CD8-positive, alpha-beta memory T cell (primary cell): ENCODE measurements at regions not wholly inside any gene's neighbourhood (a gene's known extent, or its start where the extent isn't known, plus 50 kb on each side); places are given as distances from the start of the nearest gene placed in this dataset.

ENCODE experiments used
- CTCF ChIA-PET: fragments of 350-600 bp; sonication (Branson Sonifier 250); formaldehyde crosslinking; loops from one replicate; lab custom pipeline; 2021; ENCODE audit warnings: antibody characterized with exemption; lab: Charles Lee
- POLR2A ChIA-PET: fragments of 350-600 bp; sonication (Branson Sonifier 250); formaldehyde crosslinking; loops from one replicate; lab custom pipeline; 2021; ENCODE audit warnings: antibody characterized with exemption; lab: Charles Lee
- DNase-seq, 5 donors: peaks; one replicate each; pipeline versions ENCODE4 v3.0.0 to v3.0.0-alpha.2; 2020 to 2022; ENCODE audit warnings: mixed read lengths in 1 of 5
- H3K27ac ChIP-seq: one replicate; pipeline ENCODE4 v1.7.0; 2013; ENCODE audit warnings: low read depth, mild to moderate bottlenecking, low read length, moderate library complexity
- H3K27me3 ChIP-seq: 2 replicates; pipeline ENCODE4 v1.7.0; 2013; ENCODE audit warnings: low read length, mild to moderate bottlenecking; ENCODE audit not compliant: insufficient read depth, poor library complexity, severe bottlenecking
- H3K36me3 ChIP-seq: 2 replicates; pipeline ENCODE4 v1.7.0; 2013; ENCODE audit warnings: mild to moderate bottlenecking, low read length, moderate library complexity; ENCODE audit not compliant: insufficient read depth
- H3K4me1 ChIP-seq: 2 replicates; pipeline ENCODE4 v1.7.0; 2013; ENCODE audit warnings: mild to moderate bottlenecking, low read length, moderate library complexity; ENCODE audit not compliant: insufficient read depth
- H3K4me3 ChIP-seq: 2 replicates; pipeline ENCODE4 v1.7.0; 2013; ENCODE audit warnings: mild to moderate bottlenecking, low read length
- H3K9me3 ChIP-seq: 2 replicates; pipeline ENCODE4 v1.7.0; 2013; ENCODE audit warnings: mild to moderate bottlenecking, low read length
- H3K27ac Mint-ChIP-seq, 8 donors: one replicate each; pipeline ENCODE4 v1.8.0; 2020 to 2021; ENCODE audit warnings: mixed read lengths in 8 of 8, mild to moderate bottlenecking in 6 of 8, inconsistent platforms in 3 of 8, moderate library complexity in 3 of 8
- H3K27me3 Mint-ChIP-seq, 2 donors: one replicate each; pipeline ENCODE4 v1.8.0; 2020 to 2021; ENCODE audit warnings: mixed read lengths in 2 of 2, mild to moderate bottlenecking in 1 of 2, moderate library complexity in 1 of 2
- H3K36me3 Mint-ChIP-seq, 3 donors: one replicate each; pipeline ENCODE4 v1.8.0; 2020 to 2021; ENCODE audit warnings: mixed read lengths in 3 of 3, inconsistent platforms in 1 of 3, mild to moderate bottlenecking in 1 of 3
- H3K4me1 Mint-ChIP-seq, 3 donors: one replicate each; pipeline ENCODE4 v1.8.0; 2020 to 2021; ENCODE audit warnings: mixed read lengths in 3 of 3, inconsistent platforms in 1 of 3, mild to moderate bottlenecking in 1 of 3
- H3K4me3 Mint-ChIP-seq, 7 donors: one replicate each; pipeline ENCODE4 v1.8.0; 2020 to 2021; ENCODE audit warnings: mixed read lengths in 7 of 7, mild to moderate bottlenecking in 6 of 7, moderate library complexity in 4 of 7, inconsistent platforms in 2 of 7
- H3K9me3 Mint-ChIP-seq, 5 donors: one replicate each; pipeline ENCODE4 v1.8.0; 2020 to 2022; ENCODE audit warnings: mixed read lengths in 5 of 5, mild to moderate bottlenecking in 3 of 5, moderate library complexity in 2 of 5, inconsistent platforms in 1 of 5

GRCh38 chr3:18779704-18780103 is 354.6 kb upstream of the SATB1 start:
- no peaks in the 10 kb centered on the region for H3K9me3 Mint-ChIP-seq
- peaks cover 14 to 25% (median 19%) of the 10 kb centered on the region in 3 donors for H3K4me1 Mint-ChIP-seq
- no peaks in the 10 kb centered on the region for H3K36me3 Mint-ChIP-seq
- H3K9me3 ChIP-seq, result no peaks in the 10 kb centered on the region
- H3K27me3 ChIP-seq, result no peaks in the 10 kb centered on the region
- ChIA-PET CTCF (interaction anchor here (1.1 kb wide), 1 partner anchor 220 kb away, joined by 3 read pairs; no protein-coding TSS in a partner anchor), POLR2A (no interaction called here)
- no peaks in the 10 kb centered on the region for H3K36me3 ChIP-seq
- peaks cover 42% of the 10 kb centered on the region for H3K4me1 ChIP-seq
- H3K4me3 ChIP-seq, result no peak overlapping the region
- peaks cover 0 to 3% of the 10 kb centered on the region in 2 donors for H3K27me3 Mint-ChIP-seq
- DNase-seq, result no peak
- no peak overlapping the region for H3K27ac ChIP-seq
- H3K4me3 Mint-ChIP-seq, result no peak overlapping the region
- no peak overlapping the region for H3K27ac Mint-ChIP-seq

DNA sequence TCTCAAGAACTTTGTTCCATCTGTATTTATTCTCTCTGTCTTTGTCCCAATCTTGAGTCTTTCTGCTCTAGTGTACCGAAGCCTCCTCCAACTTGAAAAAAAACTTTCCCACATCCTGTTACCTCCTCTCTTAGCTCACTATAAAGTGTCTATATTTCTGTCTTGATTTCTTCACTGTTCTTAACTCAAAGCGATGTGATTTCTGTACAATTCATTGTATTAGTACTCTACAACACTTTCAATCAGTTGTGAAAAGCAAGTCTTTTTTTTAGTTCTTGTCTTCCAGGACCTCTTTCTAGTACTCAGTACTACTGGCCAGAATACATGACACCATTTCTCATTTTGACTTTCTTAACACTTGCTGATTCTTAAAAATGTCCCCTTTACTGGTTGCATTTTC is 353.5 kb upstream of the SATB1 start:
- Mint-ChIP-seq H3K9me3 (no peaks in the 10 kb centered on the region), H3K4me3 (peak overlapping the region in 2 of 7 donors; percentile 6 to 40), H3K4me1 (peaks cover 14 to 27% (median 19%) of the 10 kb centered on the region in 3 donors), H3K27me3 (peaks cover 0 to 3% of the 10 kb centered on the region in 2 donors), H3K27ac (no peak overlapping the region), H3K36me3 (no peaks in the 10 kb centered on the region)
- no peaks in the 10 kb centered on the region for H3K27me3 ChIP-seq
- H3K9me3 ChIP-seq, result no peaks in the 10 kb centered on the region
- H3K27ac ChIP-seq, result no peak overlapping the region
- ChIA-PET POLR2A (no interaction called here), CTCF (no interaction called here)
- DNase-seq, result peak in 1 of 5 donors; percentile 33
- H3K36me3 ChIP-seq, result no peaks in the 10 kb centered on the region
- H3K4me3 ChIP-seq, result no peak overlapping the region
- peaks cover 45% of the 10 kb centered on the region for H3K4me1 ChIP-seq

- Histone ChIP-seq H3K4me3 (no peak overlapping the region), H3K9me3 (no peaks in the 10 kb centered on the region), H3K27me3 (no peaks in the 10 kb centered on the region), H3K27ac (no peak overlapping the region), H3K4me1 (peaks cover 45% of the 10 kb centered on the region), H3K36me3 (no peaks in the 10 kb centered on the region)
- no peaks in the 10 kb centered on the region for H3K36me3 Mint-ChIP-seq
- H3K27ac Mint-ChIP-seq, result no peak overlapping the region
- DNase-seq, result no peak
- peaks cover 0 to 3% of the 10 kb centered on the region in 2 donors for H3K27me3 Mint-ChIP-seq
- H3K9me3 Mint-ChIP-seq, result no peaks in the 10 kb centered on the region
- H3K4me1 Mint-ChIP-seq, result peaks cover 14 to 27% (median 19%) of the 10 kb centered on the region in 3 donors
- ChIA-PET CTCF (no interaction called here), POLR2A (no interaction called here)
- H3K4me3 Mint-ChIP-seq, result no peak overlapping the region
These were observed 353.0 kb upstream of the SATB1 start for GRCh38 chr3:18778094-18778493.

DNA sequence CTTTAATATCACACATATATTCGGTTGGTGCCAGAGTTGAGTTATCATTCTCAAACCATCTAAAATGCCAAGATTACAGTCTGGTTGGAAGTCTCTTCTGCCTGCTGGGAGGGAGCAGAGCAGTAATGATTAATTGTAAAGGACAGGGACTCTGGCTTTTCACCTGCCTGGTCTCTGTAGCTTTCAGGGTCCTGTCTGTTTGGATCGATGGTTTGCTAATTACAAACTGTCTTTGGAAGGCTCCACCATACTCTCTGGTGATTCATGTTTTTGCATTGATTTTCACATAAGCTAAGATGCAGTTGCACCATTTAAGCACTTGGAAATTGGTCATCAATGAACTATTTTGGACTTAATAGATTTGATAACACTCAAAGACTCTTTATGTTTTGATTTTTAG is 350.4 kb upstream of the SATB1 start:
- Mint-ChIP-seq H3K4me3 (no peak overlapping the region), H3K36me3 (no peaks in the 10 kb centered on the region), H3K27ac (no peak overlapping the region), H3K4me1 (peaks cover 11 to 22% (median 14%) of the 10 kb centered on the region in 3 donors), H3K27me3 (peaks cover 0 to 8% of the 10 kb centered on the region in 2 donors), H3K9me3 (no peaks in the 10 kb centered on the region)
- Histone ChIP-seq H3K36me3 (no peaks in the 10 kb centered on the region), H3K9me3 (no peaks in the 10 kb centered on the region), H3K4me1 (peaks cover 26% of the 10 kb centered on the region), H3K4me3 (no peak overlapping the region), H3K27me3 (no peaks in the 10 kb centered on the region), H3K27ac (no peak overlapping the region)
- POLR2A ChIA-PET, result no interaction called here
- no peak for DNase-seq
- CTCF ChIA-PET, result no interaction called here

DNA sequence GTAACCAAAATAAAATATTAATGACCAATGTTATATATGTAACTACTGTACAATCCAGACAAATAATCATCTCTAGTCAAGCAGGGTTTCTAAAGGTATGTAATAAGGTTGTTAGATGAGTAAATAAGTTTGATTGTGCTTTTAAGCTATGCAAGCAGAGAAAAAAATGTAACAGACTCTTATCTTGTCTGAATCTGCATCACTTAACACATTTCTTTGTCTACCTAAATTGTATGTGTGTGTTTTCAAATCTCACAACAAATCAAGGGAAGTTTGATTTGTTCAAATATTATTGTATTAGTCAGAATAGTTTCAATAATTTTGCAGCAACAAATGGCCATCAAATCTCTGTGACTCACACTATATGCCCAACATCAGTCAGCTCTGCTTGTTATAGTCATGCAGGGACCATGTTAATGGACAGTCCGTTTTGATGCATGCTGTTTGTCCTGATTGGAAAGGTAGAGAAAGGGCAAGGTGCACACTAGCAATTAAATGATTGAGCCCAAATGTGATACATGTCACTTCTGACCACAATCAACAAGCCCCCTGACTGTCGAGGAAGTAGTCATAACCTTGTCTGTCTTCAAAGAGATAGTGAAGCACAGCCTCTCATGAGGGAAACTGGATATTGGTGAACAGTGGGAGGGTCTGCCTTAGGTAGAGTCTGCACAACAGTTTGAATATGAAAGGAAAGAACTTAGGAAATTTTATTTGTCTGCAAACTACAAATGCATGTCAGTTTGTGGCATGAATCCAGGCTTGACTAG is 349.4 kb upstream of the SATB1 start:
- Histone ChIP-seq H3K9me3 (no peaks in the 10 kb centered on the region), H3K4me3 (no peak overlapping the region), H3K36me3 (no peaks in the 10 kb centered on the region), H3K27me3 (no peaks in the 10 kb centered on the region), H3K4me1 (peaks cover 25% of the 10 kb centered on the region), H3K27ac (no peak overlapping the region)
- ChIA-PET POLR2A (no interaction called here), CTCF (no interaction called here)
- Mint-ChIP-seq H3K4me1 (peaks cover 11 to 22% (median 13%) of the 10 kb centered on the region in 3 donors), H3K27me3 (peaks cover 0 to 8% of the 10 kb centered on the region in 2 donors), H3K9me3 (no peaks in the 10 kb centered on the region), H3K4me3 (no peak overlapping the region), H3K36me3 (no peaks in the 10 kb centered on the region), H3K27ac (no peak overlapping the region)
- DNase-seq, result no peak

DNA sequence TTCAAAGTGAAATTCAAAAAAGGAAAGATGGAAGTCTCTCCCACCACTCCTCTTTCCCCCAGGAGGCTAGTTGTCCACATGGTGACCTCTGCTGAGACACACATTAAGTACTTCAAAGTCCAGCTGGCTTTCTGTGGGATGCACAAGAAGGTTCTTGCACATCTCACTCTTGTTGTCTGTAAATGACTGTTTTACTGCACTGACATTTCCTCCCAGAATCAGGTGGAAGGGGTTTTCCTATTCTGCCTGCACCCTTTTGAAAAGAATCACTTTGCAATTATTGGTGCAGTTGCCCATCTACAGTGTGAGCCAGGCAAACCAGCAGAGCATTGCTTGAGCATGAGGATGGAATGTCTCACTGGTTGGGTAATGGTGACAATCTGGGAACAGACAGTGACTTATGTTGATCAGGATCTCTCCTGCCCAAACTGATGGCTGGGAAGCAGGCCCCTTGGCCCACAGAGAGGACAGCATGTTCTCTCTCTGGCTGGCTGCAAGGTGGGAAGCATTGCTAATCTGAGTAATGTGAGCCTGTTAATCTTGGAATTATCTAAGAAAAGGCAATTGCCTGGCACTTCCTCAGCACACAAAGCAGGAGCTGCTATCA is 347.7 kb upstream of the SATB1 start:
- POLR2A ChIA-PET, result interaction anchor here (0.5 kb wide), 1 partner anchor 86 kb away, joined by 6 read pairs; no protein-coding TSS in a partner anchor
- H3K36me3 ChIP-seq, result no peaks in the 10 kb centered on the region

GRCh38 chr3:18771931-18772330 is 346.8 kb upstream of the SATB1 start:
- H3K27ac Mint-ChIP-seq, result no peak overlapping the region
- Histone ChIP-seq H3K27me3 (no peaks in the 10 kb centered on the region), H3K36me3 (no peaks in the 10 kb centered on the region), H3K9me3 (no peaks in the 10 kb centered on the region), H3K4me3 (no peak overlapping the region), H3K27ac (no peak overlapping the region), H3K4me1 (peaks cover 8% of the 10 kb centered on the region)
- H3K4me1 Mint-ChIP-seq, result peaks cover 0 to 5% (median 0%) of the 10 kb centered on the region in 3 donors
- CTCF ChIA-PET, result no interaction called here
- H3K27me3 Mint-ChIP-seq, result peaks cover 3 to 10% of the 10 kb centered on the region in 2 donors
- no peak overlapping the region for H3K4me3 Mint-ChIP-seq
- POLR2A ChIA-PET, result no interaction called here
- H3K36me3 Mint-ChIP-seq, result peaks cover 0 to 3% (median under 1%) of the 10 kb centered on the region in 3 donors
- DNase-seq, result no peak
- H3K9me3 Mint-ChIP-seq, result no peaks in the 10 kb centered on the region

More for the DNA sequence above, 347.7 kb upstream of the SATB1 start:
- no peak for DNase-seq
- Mint-ChIP-seq H3K36me3 (peaks cover 0 to 3% (median 0%) of the 10 kb centered on the region in 3 donors), H3K27me3 (peaks cover 3 to 10% of the 10 kb centered on the region in 2 donors), H3K4me3 (no peak overlapping the region), H3K9me3 (no peaks in the 10 kb centered on the region), H3K4me1 (peaks cover 0 to 6% (median 0%) of the 10 kb centered on the region in 3 donors), H3K27ac (no peak overlapping the region)
- peaks cover 10% of the 10 kb centered on the region for H3K4me1 ChIP-seq
- CTCF ChIA-PET, result no interaction called here
- H3K9me3 ChIP-seq, result no peaks in the 10 kb centered on the region
- no peak overlapping the region for H3K4me3 ChIP-seq
- H3K27me3 ChIP-seq, result no peaks in the 10 kb centered on the region
- H3K27ac ChIP-seq, result no peak overlapping the region

- CTCF ChIA-PET, result no interaction called here
- Histone ChIP-seq H3K36me3 (no peaks in the 10 kb centered on the region), H3K9me3 (no peaks in the 10 kb centered on the region), H3K4me3 (no peak overlapping the region), H3K27me3 (no peaks in the 10 kb centered on the region), H3K4me1 (peaks cover 8% of the 10 kb centered on the region), H3K27ac (no peak overlapping the region)
- POLR2A ChIA-PET, result no interaction called here
- Mint-ChIP-seq H3K27me3 (peaks cover 5 to 10% of the 10 kb centered on the region in 2 donors), H3K27ac (no peak overlapping the region), H3K9me3 (no peaks in the 10 kb centered on the region), H3K4me1 (peaks cover 0 to 5% (median 0%) of the 10 kb centered on the region in 3 donors), H3K4me3 (no peak overlapping the region), H3K36me3 (peaks cover 0 to 3% (median 2%) of the 10 kb centered on the region in 3 donors)
- DNase-seq, result no peak
These were observed 345.7 kb upstream of the SATB1 start for GRCh38 chr3:18770800-18771199.
